Panc1 (cell line): ENCODE measurements at regions not wholly inside any gene's neighbourhood (a gene's known extent, or its start where the extent isn't known, plus 50 kb on each side); places are given as distances from the start of the nearest gene placed in this dataset.

ENCODE experiments used
- ATAC-seq: fragments of 200-7000 bp; cut with Tn5 transposase; 2 replicates; pipeline ENCODE4 v1.9.1; 2020; ENCODE audit warnings: mild to moderate bottlenecking, moderate library complexity
- BruUV-seq: library from RNA; stranded (reverse); fragments of 400-500 nt; replicated peaks from 2 replicates; lab custom pipeline; 2021; lab: Mats Ljungman, UMichigan
- CTCF ChIA-PET: fragments of 300-600 bp; sonication (Branson Sonifier 250); formaldehyde crosslinking; loops from one replicate; lab custom pipeline; 2022; ENCODE audit warnings: antibody characterized with exemption; lab: Charles Lee
- POLR2A ChIA-PET: fragments of 300-600 bp; sonication (Branson Sonifier 250); formaldehyde crosslinking; loops from one replicate; lab custom pipeline; 2022; ENCODE audit warnings: antibody characterized with exemption; lab: Charles Lee
- DNase-seq: peaks from one replicate; pipeline ENCODE4 v3.0.0-alpha.2; 2010; ENCODE audit warnings: low read depth, low spot score
- H3K27ac ChIP-seq: 2 replicates; pipeline ENCODE4 v1.5.1; 2011; ENCODE audit warnings: mild to moderate bottlenecking, low read length, inconsistent platforms
- H3K27me3 ChIP-seq: fragments of 200-500 bp; sonication (Bioruptor generic); 2 replicates; pipeline ENCODE4 v1.6.0; 2014; ENCODE audit warnings: low read length, inconsistent platforms; ENCODE audit not compliant: control insufficient read depth, insufficient read depth
- H3K36me3 ChIP-seq: fragments of 200-500 bp; sonication (Bioruptor generic); 2 replicates; pipeline ENCODE4 v1.5.1; 2014; ENCODE audit warnings: inconsistent platforms, mild to moderate bottlenecking, low read length, moderate library complexity; ENCODE audit not compliant: control insufficient read depth, insufficient read depth
- H3K4me1 ChIP-seq: 2 replicates; pipeline ENCODE4 v1.5.1; 2011; ENCODE audit warnings: inconsistent platforms, mild to moderate bottlenecking, low read length, moderate library complexity; ENCODE audit not compliant: control insufficient read depth, insufficient read depth
- H3K4me3 ChIP-seq, 2 experiments: 2 replicates each; pipeline ENCODE4 v1.5.1; 2011 to 2012; ENCODE audit warnings: low read depth in 2 of 2, low read length in 2 of 2, mild to moderate bottlenecking in 2 of 2, inconsistent platforms in 1 of 2, moderate library complexity in 1 of 2
- H3K9me3 ChIP-seq: fragments of 200-500 bp; sonication (Bioruptor generic); 2 replicates; pipeline ENCODE4 v1.5.1; 2014; ENCODE audit warnings: low read depth, mild to moderate bottlenecking, inconsistent platforms, low read length, moderate library complexity; ENCODE audit not compliant: control insufficient read depth, insufficient read depth
- POLR2AphosphoS5 ChIP-seq: IDR thresholded peaks from 2 replicates; pipeline ENCODE4 v1.6.1; 2012; ENCODE audit warnings: mild to moderate bottlenecking, low read depth, low read length, moderate library complexity
- SIN3A ChIP-seq: IDR thresholded peaks from 2 replicates; pipeline ENCODE4 v1.6.1; 2012; ENCODE audit warnings: low read depth, mild to moderate bottlenecking, low read length, moderate library complexity, borderline replicate concordance; ENCODE audit not compliant: insufficient read depth
- TCF7L2 ChIP-seq: IDR thresholded peaks from 2 replicates; pipeline ENCODE4 v1.6.1; 2011; ENCODE audit warnings: mild to moderate bottlenecking, low read depth, low read length, inconsistent platforms
- in situ Hi-C: cut with HindIII; loops from 2 replicates; pipeline ENCODE4 v1.10.0; 2016; ENCODE audit warnings: low sequenced_read_pairs, low pct_unique_long_range_greater_than_20kb
- intact Hi-C: fragments of 100-400 bp; cut with micrococcal nuclease; formaldehyde crosslinking; loops from one replicate; pipeline ENCODE4 v1.10.0; 2022; ENCODE audit not compliant: unreplicated experiment
- TF ChIP-seq, protein P1 (sequence below), 2 experiments: IDR thresholded peaks; 2 replicates each; pipeline ENCODE4 v1.6.1; 2011 to 2012; ENCODE audit warnings: low read depth in 2 of 2, control low read depth in 1 of 2, low read length in 1 of 2, mild to moderate bottlenecking in 1 of 2, moderate library complexity in 1 of 2; ENCODE audit not compliant: insufficient read depth in 1 of 2
- TF ChIP-seq, protein P2 (sequence below): fragments of 450-650 bp; IDR thresholded peaks from 2 replicates; pipeline ENCODE4 v1.5.1; 2017; ENCODE audit warnings: mild to moderate bottlenecking

DNA sequence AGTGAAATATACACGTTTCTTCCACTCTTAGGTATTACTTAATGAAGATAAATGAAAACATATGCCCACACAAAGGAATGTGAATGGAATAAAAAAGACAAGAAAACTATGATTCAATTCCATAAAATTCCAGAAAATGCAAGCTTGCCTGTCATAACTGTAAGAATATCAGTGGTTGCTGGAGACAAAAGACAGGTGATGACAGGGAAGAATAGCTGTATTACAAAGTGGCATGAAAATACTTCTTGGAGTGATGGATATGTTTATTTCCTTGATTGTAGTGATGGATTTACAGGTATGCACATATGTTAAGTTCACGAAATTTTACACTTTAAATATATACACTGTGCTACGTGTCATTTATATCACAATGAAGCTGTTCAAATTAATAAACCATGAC is 553.3 kb downstream of the HTR1A start:
- Histone ChIP-seq H3K9me3 (no peaks in the 10 kb centered on the region), H3K27me3 (no peaks in the 10 kb centered on the region), H3K27ac (no peak overlapping the region), H3K4me3 (no peak overlapping the region), H3K4me1 (no peaks in the 10 kb centered on the region), H3K36me3 (no peaks in the 10 kb centered on the region)
- intact Hi-C loops, result no loop called here
- BruUV-seq, result no TSS peak
- in situ Hi-C loops, result no loop called here
- no peak for ATAC-seq
- POLR2A ChIA-PET, result no interaction called here
- TF ChIP-seq, protein P1, sequence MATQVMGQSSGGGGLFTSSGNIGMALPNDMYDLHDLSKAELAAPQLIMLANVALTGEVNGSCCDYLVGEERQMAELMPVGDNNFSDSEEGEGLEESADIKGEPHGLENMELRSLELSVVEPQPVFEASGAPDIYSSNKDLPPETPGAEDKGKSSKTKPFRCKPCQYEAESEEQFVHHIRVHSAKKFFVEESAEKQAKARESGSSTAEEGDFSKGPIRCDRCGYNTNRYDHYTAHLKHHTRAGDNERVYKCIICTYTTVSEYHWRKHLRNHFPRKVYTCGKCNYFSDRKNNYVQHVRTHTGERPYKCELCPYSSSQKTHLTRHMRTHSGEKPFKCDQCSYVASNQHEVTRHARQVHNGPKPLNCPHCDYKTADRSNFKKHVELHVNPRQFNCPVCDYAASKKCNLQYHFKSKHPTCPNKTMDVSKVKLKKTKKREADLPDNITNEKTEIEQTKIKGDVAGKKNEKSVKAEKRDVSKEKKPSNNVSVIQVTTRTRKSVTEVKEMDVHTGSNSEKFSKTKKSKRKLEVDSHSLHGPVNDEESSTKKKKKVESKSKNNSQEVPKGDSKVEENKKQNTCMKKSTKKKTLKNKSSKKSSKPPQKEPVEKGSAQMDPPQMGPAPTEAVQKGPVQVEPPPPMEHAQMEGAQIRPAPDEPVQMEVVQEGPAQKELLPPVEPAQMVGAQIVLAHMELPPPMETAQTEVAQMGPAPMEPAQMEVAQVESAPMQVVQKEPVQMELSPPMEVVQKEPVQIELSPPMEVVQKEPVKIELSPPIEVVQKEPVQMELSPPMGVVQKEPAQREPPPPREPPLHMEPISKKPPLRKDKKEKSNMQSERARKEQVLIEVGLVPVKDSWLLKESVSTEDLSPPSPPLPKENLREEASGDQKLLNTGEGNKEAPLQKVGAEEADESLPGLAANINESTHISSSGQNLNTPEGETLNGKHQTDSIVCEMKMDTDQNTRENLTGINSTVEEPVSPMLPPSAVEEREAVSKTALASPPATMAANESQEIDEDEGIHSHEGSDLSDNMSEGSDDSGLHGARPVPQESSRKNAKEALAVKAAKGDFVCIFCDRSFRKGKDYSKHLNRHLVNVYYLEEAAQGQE (IDR thresholded peaks at IDR 0.05; ENCODE audit: insufficient read depth in 1 of 2, low read depth in 2 of 2, low read length in 1 of 2), result no peak
- CTCF ChIA-PET, result no interaction called here
- DNase-seq, result no peak

DNA sequence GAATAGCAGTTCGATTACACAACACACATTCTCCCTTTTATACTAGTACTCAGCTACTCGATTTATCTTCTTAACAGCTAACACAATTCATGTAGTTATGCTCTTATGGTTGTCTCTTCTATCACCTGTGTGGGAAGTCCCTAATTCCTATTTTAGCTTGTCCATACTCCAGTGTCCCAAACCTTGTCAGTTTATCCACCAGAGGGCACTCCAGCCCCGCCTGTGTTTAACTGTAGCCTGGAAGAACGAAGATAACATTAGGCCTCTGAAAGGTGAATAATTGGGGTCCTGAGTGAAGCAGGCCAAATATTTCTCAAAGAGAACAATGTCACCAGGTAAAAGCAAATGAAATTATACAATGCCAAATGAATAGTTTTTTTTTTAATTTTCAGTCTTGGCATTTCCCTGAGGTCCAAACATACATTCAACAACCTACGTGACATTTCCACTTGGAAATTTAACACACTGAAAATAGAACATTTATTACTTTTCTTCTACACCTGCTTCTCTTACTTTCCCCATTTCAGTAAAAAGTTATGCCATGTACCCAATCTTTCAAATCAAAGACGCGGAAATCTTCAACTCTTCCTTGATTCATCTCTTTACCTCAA is 560.7 kb downstream of the HTR1A start:
- TF ChIP-seq SIN3A, result no peak
- TF ChIP-seq, protein P2, sequence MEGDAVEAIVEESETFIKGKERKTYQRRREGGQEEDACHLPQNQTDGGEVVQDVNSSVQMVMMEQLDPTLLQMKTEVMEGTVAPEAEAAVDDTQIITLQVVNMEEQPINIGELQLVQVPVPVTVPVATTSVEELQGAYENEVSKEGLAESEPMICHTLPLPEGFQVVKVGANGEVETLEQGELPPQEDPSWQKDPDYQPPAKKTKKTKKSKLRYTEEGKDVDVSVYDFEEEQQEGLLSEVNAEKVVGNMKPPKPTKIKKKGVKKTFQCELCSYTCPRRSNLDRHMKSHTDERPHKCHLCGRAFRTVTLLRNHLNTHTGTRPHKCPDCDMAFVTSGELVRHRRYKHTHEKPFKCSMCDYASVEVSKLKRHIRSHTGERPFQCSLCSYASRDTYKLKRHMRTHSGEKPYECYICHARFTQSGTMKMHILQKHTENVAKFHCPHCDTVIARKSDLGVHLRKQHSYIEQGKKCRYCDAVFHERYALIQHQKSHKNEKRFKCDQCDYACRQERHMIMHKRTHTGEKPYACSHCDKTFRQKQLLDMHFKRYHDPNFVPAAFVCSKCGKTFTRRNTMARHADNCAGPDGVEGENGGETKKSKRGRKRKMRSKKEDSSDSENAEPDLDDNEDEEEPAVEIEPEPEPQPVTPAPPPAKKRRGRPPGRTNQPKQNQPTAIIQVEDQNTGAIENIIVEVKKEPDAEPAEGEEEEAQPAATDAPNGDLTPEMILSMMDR, result peak; percentile 84
- TF ChIP-seq, protein P1 (IDR thresholded peaks at IDR 0.05; ENCODE audit: insufficient read depth in 1 of 2, low read depth in 2 of 2, low read length in 1 of 2), result peak in 1 of 2 experiments; percentile 52; a peak in 1 of 4 replicates
- TF ChIP-seq POLR2AphosphoS5, result no peak
- no peak for TF ChIP-seq TCF7L2
- H3K4me3 ChIP-seq, result no peak overlapping the region
- no peaks in the 10 kb centered on the region for H3K9me3 ChIP-seq
- DNase-seq (peak; percentile 22), ATAC-seq (peak; percentile 91)
- H3K4me1 ChIP-seq, result no peaks in the 10 kb centered on the region
- no peak overlapping the region for H3K27ac ChIP-seq
- BruUV-seq, result no TSS peak
- ChIA-PET CTCF (interaction anchor here (0.7 to 1.0 kb wide), 2 partner anchors 177 to 562 kb away, joined by 3 to 7 read pairs; no protein-coding TSS in a partner anchor), POLR2A (no interaction called here)
- H3K27me3 ChIP-seq, result no peaks in the 10 kb centered on the region
- intact Hi-C loops (loop anchor here (1.0 to 5.0 kb wide), 2 partner anchors 562 to 806 kb away; no protein-coding TSS in a partner anchor), in situ Hi-C loops (no loop called here)
- no peaks in the 10 kb centered on the region for H3K36me3 ChIP-seq
